Astrocyte of the cerebellum (primary cell): ENCODE measurements at regions not wholly inside any gene's neighbourhood (a gene's known extent, or its start where the extent isn't known, plus 50 kb on each side); places are given as distances from the start of the nearest gene placed in this dataset.

Experiments
- DNase-seq: peaks from one replicate; pipeline ENCODE4 v3.0.0-alpha.2; 2011; ENCODE audit warnings: low read depth
- H3K4me3 ChIP-seq: 2 replicates; pipeline ENCODE4 v1.5.1; 2011; ENCODE audit warnings: mild to moderate bottlenecking, low read depth, low read length, moderate library complexity
- CTCF ChIP-seq: IDR thresholded peaks from 2 replicates; pipeline ENCODE4 v1.5.1; 2012; ENCODE audit warnings: low read length, low read depth, moderate library complexity, mild to moderate bottlenecking; ENCODE audit errors: missing control alignments
- in situ Hi-C: cut with HindIII; loops from 2 replicates; pipeline ENCODE4 v1.10.0; 2017; ENCODE audit warnings: low sequenced_read_pairs

DNA sequence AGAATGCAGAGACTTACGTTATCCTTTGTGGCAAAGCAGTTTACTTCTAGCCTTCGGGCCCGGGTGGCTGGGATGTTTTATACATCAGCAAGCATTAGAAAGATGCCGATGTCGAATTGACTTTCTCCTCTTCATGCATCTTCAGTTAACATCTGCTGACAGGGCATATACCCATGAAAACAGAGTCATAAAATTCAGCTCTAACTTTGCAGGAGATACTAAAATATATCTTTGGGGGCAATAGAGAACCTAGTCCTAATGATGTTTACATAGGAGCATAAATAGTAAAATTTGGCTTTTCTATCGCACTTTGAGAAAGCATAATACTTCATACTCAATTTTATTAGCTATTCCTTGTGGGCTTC is 247.9 kb downstream of the PRELID2 start:
- H3K4me3 ChIP-seq, result no peak overlapping the region
- DNase-seq, result no peak
- no peak for TF ChIP-seq CTCF
- in situ Hi-C loops, result no loop called here

GRCh38 chr5:145586661-145587307 is 248.4 kb downstream of the PRELID2 start:
- DNase-seq, result no peak
- no peak for TF ChIP-seq CTCF
- in situ Hi-C loops, result no loop called here
- no peak overlapping the region for H3K4me3 ChIP-seq

DNA sequence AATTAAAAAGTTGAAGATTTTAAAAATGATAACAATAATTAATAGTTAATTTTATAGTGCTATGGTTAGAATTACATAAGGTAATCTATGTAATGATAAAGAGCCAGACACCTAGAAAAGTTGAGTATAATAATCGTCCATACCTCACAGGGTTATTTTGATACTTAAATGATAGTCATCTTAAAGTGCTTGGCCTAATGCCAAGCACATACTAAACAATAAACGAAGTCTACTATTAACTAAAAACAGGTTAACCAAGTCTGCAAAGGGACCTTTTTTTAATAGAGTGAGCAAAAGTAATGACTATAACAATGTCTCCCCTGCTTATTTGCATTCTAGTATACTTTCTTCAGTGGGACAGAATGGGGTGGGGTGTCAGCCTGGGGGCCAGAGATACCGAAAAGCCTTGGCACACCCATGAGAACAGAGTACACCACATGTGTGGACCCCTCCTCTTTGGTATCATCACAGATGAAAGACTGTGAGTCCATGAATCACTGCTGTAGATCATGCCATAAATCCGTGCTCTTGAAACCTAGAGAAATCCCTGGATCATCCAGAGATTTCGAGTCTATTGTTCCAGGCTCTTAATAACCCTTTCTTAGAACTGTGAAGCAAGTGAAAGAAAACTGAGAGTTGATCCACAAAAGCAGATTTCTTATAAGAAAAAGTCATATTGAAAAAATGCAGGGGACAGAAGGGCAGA is 249.5 kb downstream of the PRELID2 start:
- TF ChIP-seq CTCF, result no peak
- in situ Hi-C loops, result no loop called here
- DNase-seq, result no peak
- no peak overlapping the region for H3K4me3 ChIP-seq

DNA sequence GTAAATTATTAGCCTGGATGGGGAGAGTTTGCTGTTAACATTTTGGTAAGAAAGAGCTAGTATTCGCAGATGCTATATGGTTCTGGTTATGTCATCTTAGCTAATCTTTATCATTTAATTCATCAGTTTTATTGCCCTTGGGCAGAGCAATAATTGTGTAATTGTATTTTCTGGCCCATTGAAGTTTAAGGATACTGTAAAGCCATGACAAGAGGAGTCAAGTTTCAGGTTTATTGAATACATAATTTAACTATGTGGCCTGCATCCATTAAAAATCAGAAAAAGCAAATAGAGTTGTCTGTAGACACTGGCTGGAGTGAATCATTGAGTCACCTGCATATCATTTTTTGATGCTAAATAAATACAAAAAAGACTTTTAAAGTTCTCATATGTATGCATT is 255.8 kb downstream of the PRELID2 start:
- no peak for DNase-seq
- no peak overlapping the region for H3K4me3 ChIP-seq
- no peak for TF ChIP-seq CTCF
- in situ Hi-C loops, result no loop called here

GRCh38 chr5:145574889-145575573 is 260.1 kb downstream of the PRELID2 start:
- in situ Hi-C loops, result no loop called here
- H3K4me3 ChIP-seq, result no peak overlapping the region
- no peak for TF ChIP-seq CTCF
- DNase-seq, result no peak

GRCh38 chr5:145568581-145568980 is 266.6 kb downstream of the PRELID2 start:
- DNase-seq, result no peak
- in situ Hi-C loops, result no loop called here
- no peak overlapping the region for H3K4me3 ChIP-seq
- TF ChIP-seq CTCF, result no peak
